DND-41 (cell line): ENCODE measurements at regions not wholly inside any gene's neighbourhood (a gene's known extent, or its start where the extent isn't known, plus 50 kb on each side); places are given as distances from the start of the nearest gene placed in this dataset.

Experiments used
- EZH2 ChIP-seq: IDR thresholded peaks from 3 replicates; pipeline ENCODE4 v1.6.1; 2012; ENCODE audit warnings: borderline replicate concordance, low read depth, mild to moderate bottlenecking, moderate library complexity, low read length, inconsistent platforms; ENCODE audit not compliant: severe bottlenecking
- TF ChIP-seq, protein P1 (sequence below): IDR thresholded peaks from 2 replicates; pipeline ENCODE4 v1.5.1; 2012; ENCODE audit warnings: borderline replicate concordance, low read length, moderate library complexity, mild to moderate bottlenecking; ENCODE audit not compliant: poor library complexity, severe bottlenecking; ENCODE audit errors: extremely low read depth

- no peak for TF ChIP-seq EZH2
- TF ChIP-seq, protein P1, sequence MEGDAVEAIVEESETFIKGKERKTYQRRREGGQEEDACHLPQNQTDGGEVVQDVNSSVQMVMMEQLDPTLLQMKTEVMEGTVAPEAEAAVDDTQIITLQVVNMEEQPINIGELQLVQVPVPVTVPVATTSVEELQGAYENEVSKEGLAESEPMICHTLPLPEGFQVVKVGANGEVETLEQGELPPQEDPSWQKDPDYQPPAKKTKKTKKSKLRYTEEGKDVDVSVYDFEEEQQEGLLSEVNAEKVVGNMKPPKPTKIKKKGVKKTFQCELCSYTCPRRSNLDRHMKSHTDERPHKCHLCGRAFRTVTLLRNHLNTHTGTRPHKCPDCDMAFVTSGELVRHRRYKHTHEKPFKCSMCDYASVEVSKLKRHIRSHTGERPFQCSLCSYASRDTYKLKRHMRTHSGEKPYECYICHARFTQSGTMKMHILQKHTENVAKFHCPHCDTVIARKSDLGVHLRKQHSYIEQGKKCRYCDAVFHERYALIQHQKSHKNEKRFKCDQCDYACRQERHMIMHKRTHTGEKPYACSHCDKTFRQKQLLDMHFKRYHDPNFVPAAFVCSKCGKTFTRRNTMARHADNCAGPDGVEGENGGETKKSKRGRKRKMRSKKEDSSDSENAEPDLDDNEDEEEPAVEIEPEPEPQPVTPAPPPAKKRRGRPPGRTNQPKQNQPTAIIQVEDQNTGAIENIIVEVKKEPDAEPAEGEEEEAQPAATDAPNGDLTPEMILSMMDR, result peak; percentile 45
Measured at GRCh38 chr10:124249812-124250432, 156.5 kb upstream of the CHST15 start.
